ENCODE measurements at regions not wholly inside any gene's neighbourhood (a gene's known extent, or its start where the extent isn't known, plus 50 kb on each side); places are given as distances from the start of the nearest gene placed in this dataset.

DNA sequence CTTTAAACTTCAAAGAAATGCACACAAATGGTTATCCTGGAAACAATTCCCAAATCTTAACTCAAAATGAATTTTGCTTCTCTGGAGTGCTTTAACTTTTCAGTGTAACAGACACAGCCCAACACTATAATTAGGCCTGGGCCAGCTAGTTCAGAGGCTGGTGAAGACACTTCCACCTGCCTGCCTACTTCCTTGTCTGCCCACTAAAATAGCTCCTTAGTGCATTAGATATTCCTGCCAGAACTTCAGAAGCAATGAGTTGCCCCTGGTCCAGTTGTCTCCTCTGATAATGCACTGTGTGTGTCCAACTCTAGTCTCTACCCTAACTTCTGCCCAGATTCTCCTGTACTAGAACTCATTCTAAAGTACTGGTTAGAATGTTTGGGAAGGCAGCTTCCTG is 150.9 kb upstream of the PRSS58 start:
- DNase-seq (ENCODE audit: low read depth), result no peak
- TF ChIP-seq, protein P1, sequence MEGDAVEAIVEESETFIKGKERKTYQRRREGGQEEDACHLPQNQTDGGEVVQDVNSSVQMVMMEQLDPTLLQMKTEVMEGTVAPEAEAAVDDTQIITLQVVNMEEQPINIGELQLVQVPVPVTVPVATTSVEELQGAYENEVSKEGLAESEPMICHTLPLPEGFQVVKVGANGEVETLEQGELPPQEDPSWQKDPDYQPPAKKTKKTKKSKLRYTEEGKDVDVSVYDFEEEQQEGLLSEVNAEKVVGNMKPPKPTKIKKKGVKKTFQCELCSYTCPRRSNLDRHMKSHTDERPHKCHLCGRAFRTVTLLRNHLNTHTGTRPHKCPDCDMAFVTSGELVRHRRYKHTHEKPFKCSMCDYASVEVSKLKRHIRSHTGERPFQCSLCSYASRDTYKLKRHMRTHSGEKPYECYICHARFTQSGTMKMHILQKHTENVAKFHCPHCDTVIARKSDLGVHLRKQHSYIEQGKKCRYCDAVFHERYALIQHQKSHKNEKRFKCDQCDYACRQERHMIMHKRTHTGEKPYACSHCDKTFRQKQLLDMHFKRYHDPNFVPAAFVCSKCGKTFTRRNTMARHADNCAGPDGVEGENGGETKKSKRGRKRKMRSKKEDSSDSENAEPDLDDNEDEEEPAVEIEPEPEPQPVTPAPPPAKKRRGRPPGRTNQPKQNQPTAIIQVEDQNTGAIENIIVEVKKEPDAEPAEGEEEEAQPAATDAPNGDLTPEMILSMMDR (conservative IDR thresholded peaks at IDR 0.05; ENCODE audit: control insufficient read depth, insufficient read depth, low read depth, low read length), result no peak
- H3K4me3 ChIP-seq (ENCODE audit: control insufficient read depth, low read depth, low read length), result no peak overlapping the region

DNA sequence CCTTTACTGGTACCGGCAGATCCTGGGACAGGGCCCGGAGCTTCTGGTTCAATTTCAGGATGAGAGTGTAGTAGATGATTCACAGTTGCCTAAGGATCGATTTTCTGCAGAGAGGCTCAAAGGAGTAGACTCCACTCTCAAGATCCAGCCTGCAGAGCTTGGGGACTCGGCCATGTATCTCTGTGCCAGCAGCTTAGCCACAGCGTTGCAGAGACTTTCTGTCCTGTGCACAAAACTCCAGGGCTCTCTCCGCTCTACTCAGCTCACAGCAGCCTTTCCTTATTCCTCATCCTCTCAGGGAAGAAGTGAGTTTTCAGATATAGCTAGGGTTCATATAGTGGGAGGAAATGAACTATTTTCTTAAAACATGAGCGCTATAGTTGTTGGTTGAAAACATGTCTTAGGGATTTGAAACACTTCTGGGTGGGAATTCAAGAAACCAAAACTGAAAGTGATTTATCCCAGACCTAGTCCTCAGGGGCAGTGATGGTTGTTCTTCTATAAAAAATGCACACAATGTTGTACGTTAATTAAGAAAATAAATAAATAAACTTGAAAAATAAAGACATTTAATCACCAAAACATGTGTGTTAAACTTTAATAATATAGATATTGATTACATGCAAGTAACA is 150.2 kb upstream of the PRSS58 start:
- H3K4me3 ChIP-seq (ENCODE audit: control insufficient read depth, low read depth, low read length), result no peak overlapping the region
- DNase-seq (ENCODE audit: low read depth), result peak; percentile 30
- TF ChIP-seq, protein P1 (conservative IDR thresholded peaks at IDR 0.05; ENCODE audit: control insufficient read depth, insufficient read depth, low read depth, low read length), result no peak

DNA sequence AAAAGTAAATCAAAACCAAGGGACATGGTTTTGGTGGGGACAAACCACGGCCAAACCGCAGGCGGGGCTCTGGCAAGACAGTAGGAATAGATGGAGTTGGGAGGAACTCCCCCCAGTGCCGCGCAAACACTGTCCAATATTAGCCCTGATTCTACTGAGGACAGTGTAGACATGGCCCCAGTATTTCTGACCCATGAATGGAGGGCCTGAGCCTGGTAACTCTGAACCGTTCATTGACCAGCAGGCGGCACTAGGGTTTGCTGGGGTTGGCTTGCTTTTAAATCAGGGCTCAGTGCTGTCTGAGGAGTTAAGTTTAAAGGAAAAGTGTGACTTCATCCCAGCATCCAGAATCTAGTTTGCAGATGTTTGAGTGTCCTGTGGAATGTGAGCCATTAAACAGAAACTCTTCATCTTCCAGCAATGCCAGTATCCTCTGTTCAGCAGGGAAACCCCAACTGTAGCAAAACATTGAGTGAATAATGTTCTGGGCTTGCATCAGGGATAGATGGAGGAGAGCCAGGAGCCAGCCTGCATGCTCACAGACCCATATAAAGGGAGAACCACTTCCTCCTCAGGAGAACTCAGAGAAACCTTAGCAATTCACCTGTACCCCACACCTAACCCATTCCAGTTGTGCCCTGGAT is 147.4 kb upstream of the PRSS58 start:
- DNase-seq (ENCODE audit: low read depth), result peak; percentile 33
- H3K4me3 ChIP-seq (ENCODE audit: control insufficient read depth, low read depth, low read length), result no peak overlapping the region
- TF ChIP-seq, protein P1 (conservative IDR thresholded peaks at IDR 0.05; ENCODE audit: control insufficient read depth, insufficient read depth, low read depth, low read length), result no peak

DNA sequence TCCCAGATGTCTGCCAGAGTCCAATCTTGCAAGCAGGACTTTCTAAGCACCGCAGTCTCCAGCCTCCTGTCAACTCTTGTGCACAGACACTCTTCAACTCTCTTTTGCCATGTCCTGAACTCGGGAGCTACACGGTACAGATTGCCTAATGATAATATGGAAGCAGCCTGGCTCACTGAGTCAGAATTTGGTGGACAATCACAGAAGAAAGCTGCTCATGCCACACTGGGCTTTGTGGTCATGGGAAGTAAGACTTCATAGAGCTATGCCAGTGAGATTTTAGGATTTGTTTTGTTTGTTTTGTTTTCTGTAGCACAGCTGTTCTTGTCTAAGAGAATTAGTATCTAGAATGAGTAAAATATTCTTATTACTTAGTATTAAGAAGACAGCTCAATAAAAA is 144.1 kb upstream of the PRSS58 start:
- no peak overlapping the region for H3K4me3 ChIP-seq (ENCODE audit: control insufficient read depth, low read depth, low read length)
- DNase-seq (ENCODE audit: low read depth), result no peak
- TF ChIP-seq, protein P1 (conservative IDR thresholded peaks at IDR 0.05; ENCODE audit: control insufficient read depth, insufficient read depth, low read depth, low read length), result no peak

DNA sequence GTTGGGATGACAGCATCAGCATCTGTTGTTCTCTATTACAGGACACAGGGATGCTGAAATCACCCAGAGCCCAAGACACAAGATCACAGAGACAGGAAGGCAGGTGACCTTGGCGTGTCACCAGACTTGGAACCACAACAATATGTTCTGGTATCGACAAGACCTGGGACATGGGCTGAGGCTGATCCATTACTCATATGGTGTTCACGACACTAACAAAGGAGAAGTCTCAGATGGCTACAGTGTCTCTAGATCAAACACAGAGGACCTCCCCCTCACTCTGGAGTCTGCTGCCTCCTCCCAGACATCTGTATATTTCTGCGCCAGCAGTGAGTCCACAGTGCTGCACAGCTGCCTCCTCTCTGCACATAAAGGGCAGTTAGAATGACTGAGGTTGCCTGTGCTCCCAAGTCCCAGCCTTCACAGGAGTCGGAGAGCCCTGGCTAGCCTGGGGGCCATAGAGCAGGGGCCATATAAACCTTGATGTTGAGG is 142.2 kb upstream of the PRSS58 start:
- no peak overlapping the region for H3K4me3 ChIP-seq (ENCODE audit: control insufficient read depth, low read depth, low read length)
- no peak for DNase-seq (ENCODE audit: low read depth)
- TF ChIP-seq, protein P1 (conservative IDR thresholded peaks at IDR 0.05; ENCODE audit: control insufficient read depth, insufficient read depth, low read depth, low read length), result no peak

DNA sequence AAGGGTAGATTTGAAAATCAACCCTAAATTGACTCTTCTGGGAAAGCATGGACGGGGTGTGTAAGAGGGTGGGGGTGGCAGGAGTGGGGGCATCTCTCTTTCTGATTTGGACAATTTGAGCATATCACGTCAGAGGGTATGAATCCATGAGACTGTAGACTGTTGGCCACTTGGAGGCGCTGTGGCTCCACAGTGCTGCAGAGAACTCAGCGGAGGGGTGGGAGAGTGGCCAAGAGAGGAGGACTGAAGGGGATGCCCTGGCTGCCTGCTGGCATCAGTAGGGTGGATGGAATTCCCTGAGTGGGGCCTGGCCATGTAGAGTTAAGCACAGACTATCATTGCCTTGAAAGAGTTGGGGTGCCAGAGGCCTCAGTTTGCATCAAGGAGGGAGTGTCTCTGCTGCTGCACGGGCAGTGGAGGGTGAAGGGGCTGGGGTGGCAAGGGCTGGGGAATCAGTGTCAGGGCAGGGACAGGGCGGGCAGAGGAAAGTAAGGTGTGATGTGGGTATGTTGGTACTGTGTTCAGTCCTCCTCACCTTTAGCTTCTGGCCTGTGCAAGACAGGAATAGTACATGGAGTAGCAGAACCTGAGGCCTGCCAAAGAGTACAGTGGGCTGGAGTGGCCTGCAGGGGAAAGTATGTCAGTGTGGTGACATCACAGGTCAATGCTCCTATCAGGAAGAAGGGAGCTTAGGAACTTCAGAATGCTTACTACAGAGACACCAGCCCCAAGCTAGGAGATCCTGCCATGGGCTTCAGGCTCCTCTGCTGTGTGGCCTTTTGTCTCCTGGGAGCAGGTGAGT is 133.5 kb upstream of the PRSS58 start:
- H3K4me3 ChIP-seq (ENCODE audit: control insufficient read depth, low read depth, low read length), result no peak overlapping the region
- DNase-seq (ENCODE audit: low read depth), result no peak
- TF ChIP-seq, protein P1 (conservative IDR thresholded peaks at IDR 0.05; ENCODE audit: control insufficient read depth, insufficient read depth, low read depth, low read length), result peak; percentile 54
